C4-2B (cell line): ENCODE measurements at regions not wholly inside any gene's neighbourhood (a gene's known extent, or its start where the extent isn't known, plus 50 kb on each side); places are given as distances from the start of the nearest gene placed in this dataset.

Source experiments
- H3K27ac ChIP-seq: fragments of 450-650 bp; 2 replicates; pipeline ENCODE4 v1.5.1; 2017
- ZFX ChIP-seq: fragments of 450-650 bp; IDR thresholded peaks from 2 replicates; pipeline ENCODE4 v1.6.1; 2017
- TF ChIP-seq, protein P1 (sequence below): fragments of 450-650 bp; conservative IDR thresholded peaks from 2 replicates; pipeline ENCODE4 v1.5.1; 2017; ENCODE audit warnings: mild to moderate bottlenecking

- no peak overlapping the region for H3K27ac ChIP-seq
- TF ChIP-seq ZFX: no peak
- TF ChIP-seq, protein P1, sequence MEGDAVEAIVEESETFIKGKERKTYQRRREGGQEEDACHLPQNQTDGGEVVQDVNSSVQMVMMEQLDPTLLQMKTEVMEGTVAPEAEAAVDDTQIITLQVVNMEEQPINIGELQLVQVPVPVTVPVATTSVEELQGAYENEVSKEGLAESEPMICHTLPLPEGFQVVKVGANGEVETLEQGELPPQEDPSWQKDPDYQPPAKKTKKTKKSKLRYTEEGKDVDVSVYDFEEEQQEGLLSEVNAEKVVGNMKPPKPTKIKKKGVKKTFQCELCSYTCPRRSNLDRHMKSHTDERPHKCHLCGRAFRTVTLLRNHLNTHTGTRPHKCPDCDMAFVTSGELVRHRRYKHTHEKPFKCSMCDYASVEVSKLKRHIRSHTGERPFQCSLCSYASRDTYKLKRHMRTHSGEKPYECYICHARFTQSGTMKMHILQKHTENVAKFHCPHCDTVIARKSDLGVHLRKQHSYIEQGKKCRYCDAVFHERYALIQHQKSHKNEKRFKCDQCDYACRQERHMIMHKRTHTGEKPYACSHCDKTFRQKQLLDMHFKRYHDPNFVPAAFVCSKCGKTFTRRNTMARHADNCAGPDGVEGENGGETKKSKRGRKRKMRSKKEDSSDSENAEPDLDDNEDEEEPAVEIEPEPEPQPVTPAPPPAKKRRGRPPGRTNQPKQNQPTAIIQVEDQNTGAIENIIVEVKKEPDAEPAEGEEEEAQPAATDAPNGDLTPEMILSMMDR: no peak
Measured at GRCh38 chr11:42161886-42162285, 702.4 kb upstream of the LRRC4C start.

- TF ChIP-seq ZFX: no peak
- TF ChIP-seq, protein P1: no peak
- no peak overlapping the region for H3K27ac ChIP-seq
Measured at GRCh38 chr11:42169191-42169590, 709.7 kb upstream of the LRRC4C start.

DNA sequence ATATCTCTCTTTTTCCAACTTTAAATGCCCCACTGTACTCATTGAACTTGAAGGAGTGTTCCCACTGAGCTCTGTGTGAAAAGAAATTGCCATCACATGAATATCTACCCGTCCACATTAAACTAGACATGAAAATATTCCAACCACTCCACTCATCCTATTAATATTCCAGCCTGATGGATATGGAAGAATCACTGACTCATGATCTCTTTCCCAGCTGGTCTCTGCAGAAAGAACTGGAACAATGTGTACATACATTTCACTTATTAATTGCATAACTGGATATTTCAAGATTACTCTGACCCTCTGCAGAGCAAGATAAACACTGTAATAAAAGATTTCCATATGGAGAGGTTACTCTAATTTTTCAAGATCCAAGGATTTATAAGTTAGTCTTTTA is 711.1 kb upstream of the LRRC4C start:
- H3K27ac ChIP-seq: no peak overlapping the region
- TF ChIP-seq ZFX: no peak
- TF ChIP-seq, protein P1: no peak

GRCh38 chr11:42171046-42171445 is 711.6 kb upstream of the LRRC4C start:
- no peak overlapping the region for H3K27ac ChIP-seq
- TF ChIP-seq, protein P1: no peak
- no peak for TF ChIP-seq ZFX

DNA sequence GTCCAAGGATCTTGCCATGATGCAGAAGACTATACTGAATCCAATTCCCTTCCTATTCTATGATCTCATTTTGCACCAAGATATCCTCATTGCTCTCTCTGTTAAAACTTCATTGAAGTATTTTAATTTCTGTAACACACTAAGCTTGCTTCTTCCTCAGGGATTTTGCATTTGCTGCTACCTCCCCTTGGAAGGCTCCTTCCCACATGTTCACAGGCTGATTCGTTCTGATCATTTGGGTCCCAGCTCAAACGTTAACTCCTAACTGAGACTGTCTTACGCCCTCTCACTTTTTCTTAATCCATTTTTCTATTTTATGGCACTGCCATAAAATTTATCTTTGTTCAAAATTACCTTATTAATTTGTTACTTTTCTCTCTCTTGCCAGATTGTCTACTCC is 713.0 kb upstream of the LRRC4C start:
- TF ChIP-seq, protein P1: no peak
- TF ChIP-seq ZFX: no peak

DNA sequence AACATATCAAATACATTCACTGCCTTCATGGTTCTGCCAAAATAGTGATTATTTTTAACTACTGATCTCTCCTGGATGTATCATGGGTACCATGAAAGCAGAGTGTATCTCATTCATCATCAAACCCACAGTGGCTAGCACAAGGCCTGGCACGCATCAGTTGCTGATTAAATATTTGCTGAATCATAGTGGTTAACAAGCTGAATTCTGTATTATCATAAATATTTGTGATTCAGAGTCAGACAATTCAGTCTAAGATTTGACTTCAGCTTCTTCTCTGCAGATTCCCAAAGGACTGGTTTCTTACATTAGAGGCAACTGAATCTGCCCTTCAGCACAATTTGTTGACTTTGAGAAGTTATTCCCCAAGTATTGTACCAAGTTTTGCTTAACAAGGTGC is 715.8 kb upstream of the LRRC4C start:
- H3K27ac ChIP-seq: peak overlapping the region; percentile 43; the same call in 1 of the 2 replicates
- no peak for TF ChIP-seq ZFX
- TF ChIP-seq, protein P1: no peak

More for the DNA sequence above, 713.0 kb upstream of the LRRC4C start:
- H3K27ac ChIP-seq: no peak overlapping the region

GRCh38 chr11:42179216-42179615 is 719.8 kb upstream of the LRRC4C start:
- TF ChIP-seq, protein P1: no peak
- no peak for TF ChIP-seq ZFX
- H3K27ac ChIP-seq: no peak overlapping the region
